Vagina (tissue), 2 donors: ENCODE measurements at regions not wholly inside any gene's neighbourhood (a gene's known extent, or its start where the extent isn't known, plus 50 kb on each side); places are given as distances from the start of the nearest gene placed in this dataset.

Experiments used
- POLR2AphosphoS5 ChIP-seq, 2 donors: sonication (generic); formaldehyde crosslinking; IDR thresholded peaks; one replicate each; pipeline ENCODE4 v1.9.0; 2017; ENCODE audit warnings: antibody characterized with exemption in 2 of 2, mild to moderate bottlenecking in 2 of 2, low read depth in 1 of 2; ENCODE audit not compliant: insufficient read depth in 1 of 2
- TF ChIP-seq, protein P1 (sequence below), 3 experiments: fragments of 450-650 bp in 2 of 3; fragments of 200-600 bp in 1 of 3; sonication (generic) in 1 of 3; IDR thresholded peaks; one replicate each; pipeline ENCODE4 v1.5.1; 2017 to 2019; ENCODE audit warnings: antibody characterized with exemption in 3 of 3, mild to moderate bottlenecking in 2 of 3, moderate library complexity in 2 of 3

DNA sequence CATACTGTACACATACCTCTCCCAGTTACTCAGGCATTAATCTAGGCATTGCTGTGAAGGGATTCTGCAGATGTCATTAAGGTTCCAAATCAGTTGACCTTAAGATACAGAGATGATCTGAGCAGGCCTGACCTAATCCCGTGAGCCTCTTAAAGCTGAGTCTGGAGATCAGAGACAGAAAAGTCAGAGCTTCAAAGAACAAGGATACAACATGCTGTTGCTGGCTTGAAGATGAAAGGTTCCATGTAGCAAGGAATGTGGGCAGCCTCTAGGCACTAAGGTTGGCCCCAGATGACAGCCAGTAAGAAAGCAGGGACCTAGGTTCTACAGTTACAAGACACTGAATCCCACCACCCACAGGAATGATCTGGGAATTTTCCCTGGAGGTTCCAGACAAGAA, 81.1 kb downstream of the MAP1LC3B2 start:
- TF ChIP-seq, protein P1, sequence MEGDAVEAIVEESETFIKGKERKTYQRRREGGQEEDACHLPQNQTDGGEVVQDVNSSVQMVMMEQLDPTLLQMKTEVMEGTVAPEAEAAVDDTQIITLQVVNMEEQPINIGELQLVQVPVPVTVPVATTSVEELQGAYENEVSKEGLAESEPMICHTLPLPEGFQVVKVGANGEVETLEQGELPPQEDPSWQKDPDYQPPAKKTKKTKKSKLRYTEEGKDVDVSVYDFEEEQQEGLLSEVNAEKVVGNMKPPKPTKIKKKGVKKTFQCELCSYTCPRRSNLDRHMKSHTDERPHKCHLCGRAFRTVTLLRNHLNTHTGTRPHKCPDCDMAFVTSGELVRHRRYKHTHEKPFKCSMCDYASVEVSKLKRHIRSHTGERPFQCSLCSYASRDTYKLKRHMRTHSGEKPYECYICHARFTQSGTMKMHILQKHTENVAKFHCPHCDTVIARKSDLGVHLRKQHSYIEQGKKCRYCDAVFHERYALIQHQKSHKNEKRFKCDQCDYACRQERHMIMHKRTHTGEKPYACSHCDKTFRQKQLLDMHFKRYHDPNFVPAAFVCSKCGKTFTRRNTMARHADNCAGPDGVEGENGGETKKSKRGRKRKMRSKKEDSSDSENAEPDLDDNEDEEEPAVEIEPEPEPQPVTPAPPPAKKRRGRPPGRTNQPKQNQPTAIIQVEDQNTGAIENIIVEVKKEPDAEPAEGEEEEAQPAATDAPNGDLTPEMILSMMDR (IDR thresholded peaks at IDR 0.05), result no peak
- no peak for TF ChIP-seq POLR2AphosphoS5 (IDR thresholded peaks at IDR 0.05; ENCODE audit: insufficient read depth in 1 of 2, low read depth in 1 of 2)
